ENCODE measurements at regions not wholly inside any gene's neighbourhood (a gene's known extent, or its start where the extent isn't known, plus 50 kb on each side); places are given as distances from the start of the nearest gene placed in this dataset.
"Not testable (repeated sequence)": the region's sequence is repeated elsewhere in the genome, so short reads cannot be mapped to it uniquely, and the experiment has no call there.

GRCh38 chr9:85359161-85359560 lies 382.6 kb downstream of the AGTPBP1 start:
- Histone ChIP-seq H2AFZ (ENCODE audit: low read depth, low read length) (no peak overlapping the region), H3K36me3 (ENCODE audit: insufficient read depth, low read length) (no peaks in the 10 kb centered on the region), H3K9me3 (ENCODE audit: low read length) (no peaks in the 10 kb centered on the region), H3K27me3 (ENCODE audit: insufficient read depth, low read length) (no peaks in the 10 kb centered on the region), H3K4me3 (ENCODE audit: low read length) (no peak overlapping the region), H3K4me1 (ENCODE audit: insufficient read depth, low read length) (no peaks in the 10 kb centered on the region)

GRCh38 chr9:85349046-85349445 lies 392.7 kb downstream of the AGTPBP1 start:
- Histone ChIP-seq H3K36me3 (ENCODE audit: insufficient read depth, low read length) (no peaks in the 10 kb centered on the region), H2AFZ (ENCODE audit: low read depth, low read length) (no peak overlapping the region), H3K4me1 (ENCODE audit: insufficient read depth, low read length) (no peaks in the 10 kb centered on the region), H3K27me3 (ENCODE audit: insufficient read depth, low read length) (no peaks in the 10 kb centered on the region), H3K9me3 (ENCODE audit: low read length) (no peaks in the 10 kb centered on the region), H3K4me3 (ENCODE audit: low read length) (no peak overlapping the region)

DNA sequence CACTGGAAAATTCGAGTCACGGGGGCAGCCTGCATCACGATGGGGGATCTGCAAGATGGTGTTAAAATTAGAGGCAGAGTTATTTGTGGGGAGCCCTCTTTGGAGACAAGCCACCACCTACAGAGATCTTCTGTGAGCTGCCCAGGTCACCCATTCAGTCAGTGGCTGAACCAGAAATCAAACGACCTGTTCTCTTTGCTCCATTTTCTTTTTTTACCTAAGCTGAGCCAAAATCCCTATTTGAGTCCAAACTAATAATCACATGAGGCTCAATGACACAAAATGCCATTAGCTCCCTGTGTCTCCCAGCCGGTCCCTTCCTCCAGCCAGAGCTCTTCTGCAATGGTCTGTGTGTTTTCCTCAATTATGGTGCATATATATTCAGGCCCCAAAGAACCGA lies 394.2 kb downstream of the AGTPBP1 start:
- Histone ChIP-seq H2AFZ (ENCODE audit: low read depth, low read length) (no peak overlapping the region), H3K4me1 (ENCODE audit: insufficient read depth, low read length) (no peaks in the 10 kb centered on the region), H3K27me3 (ENCODE audit: insufficient read depth, low read length) (no peaks in the 10 kb centered on the region), H3K4me3 (ENCODE audit: low read length) (no peak overlapping the region), H3K36me3 (ENCODE audit: insufficient read depth, low read length) (no peaks in the 10 kb centered on the region), H3K9me3 (ENCODE audit: low read length) (no peaks in the 10 kb centered on the region)

- Histone ChIP-seq H3K9me3 (ENCODE audit: low read length) (no peaks in the 10 kb centered on the region), H3K27me3 (ENCODE audit: insufficient read depth, low read length) (no peaks in the 10 kb centered on the region), H3K36me3 (ENCODE audit: insufficient read depth, low read length) (no peaks in the 10 kb centered on the region), H3K4me1 (ENCODE audit: insufficient read depth, low read length) (no peaks in the 10 kb centered on the region), H2AFZ (ENCODE audit: low read depth, low read length) (no peak overlapping the region), H3K4me3 (ENCODE audit: low read length) (no peak overlapping the region)
Measured at GRCh38 chr9:85344901-85345300, 396.9 kb downstream of the AGTPBP1 start.

- no peaks in the 10 kb centered on the region for H3K9me3 ChIP-seq (ENCODE audit: low read length)
- H3K4me1 ChIP-seq (ENCODE audit: insufficient read depth, low read length): no peaks in the 10 kb centered on the region
- H3K4me3 ChIP-seq (ENCODE audit: low read length): no peak overlapping the region
- H3K27me3 ChIP-seq (ENCODE audit: insufficient read depth, low read length): no peaks in the 10 kb centered on the region
- no peaks in the 10 kb centered on the region for H3K36me3 ChIP-seq (ENCODE audit: insufficient read depth, low read length)
- H2AFZ ChIP-seq (ENCODE audit: low read depth, low read length): no peak overlapping the region
Measured at GRCh38 chr9:85339338-85339737, 402.4 kb downstream of the AGTPBP1 start.

GRCh38 chr9:85334228-85334627 lies 407.5 kb downstream of the AGTPBP1 start:
- H3K9me3 ChIP-seq (ENCODE audit: low read length): no peaks in the 10 kb centered on the region
- H3K4me1 ChIP-seq (ENCODE audit: insufficient read depth, low read length): no peaks in the 10 kb centered on the region
- H3K4me3 ChIP-seq (ENCODE audit: low read length): no peak overlapping the region
- H2AFZ ChIP-seq (ENCODE audit: low read depth, low read length): no peak overlapping the region
- H3K36me3 ChIP-seq (ENCODE audit: insufficient read depth, low read length): no peaks in the 10 kb centered on the region
- H3K27me3 ChIP-seq (ENCODE audit: insufficient read depth, low read length): peaks cover 3% of the 10 kb centered on the region

GRCh38 chr9:85332487-85332886 lies 409.3 kb downstream of the AGTPBP1 start:
- Histone ChIP-seq H3K4me3 (ENCODE audit: low read length) (no peak overlapping the region), H3K27me3 (ENCODE audit: insufficient read depth, low read length) (peaks cover 3% of the 10 kb centered on the region)

GRCh38 chr9:85331626-85332025 lies 410.1 kb downstream of the AGTPBP1 start:
- Histone ChIP-seq H3K4me1 (ENCODE audit: insufficient read depth, low read length) (no peaks in the 10 kb centered on the region), H3K4me3 (ENCODE audit: low read length) (no peak overlapping the region), H3K36me3 (ENCODE audit: insufficient read depth, low read length) (no peaks in the 10 kb centered on the region), H2AFZ (ENCODE audit: low read depth, low read length) (no peak overlapping the region), H3K27me3 (ENCODE audit: insufficient read depth, low read length) (peaks cover 3% of the 10 kb centered on the region), H3K9me3 (ENCODE audit: low read length) (no peaks in the 10 kb centered on the region)

More at GRCh38 chr9:85332487-85332886, 409.3 kb downstream of the AGTPBP1 start:
- Histone ChIP-seq H3K9me3 (ENCODE audit: low read length) (no peaks in the 10 kb centered on the region), H3K36me3 (ENCODE audit: insufficient read depth, low read length) (no peaks in the 10 kb centered on the region), H3K4me1 (ENCODE audit: insufficient read depth, low read length) (no peaks in the 10 kb centered on the region), H2AFZ (ENCODE audit: low read depth, low read length) (no peak overlapping the region)

- Histone ChIP-seq H3K27me3 (ENCODE audit: insufficient read depth, low read length) (no peaks in the 10 kb centered on the region), H3K4me3 (ENCODE audit: low read length) (no peak overlapping the region), H3K4me1 (ENCODE audit: insufficient read depth, low read length) (peaks cover 2% of the 10 kb centered on the region), H2AFZ (ENCODE audit: low read depth, low read length) (no peak overlapping the region), H3K36me3 (ENCODE audit: insufficient read depth, low read length) (no peaks in the 10 kb centered on the region), H3K9me3 (ENCODE audit: low read length) (no peaks in the 10 kb centered on the region)
Measured at GRCh38 chr9:85322592-85322991, 419.2 kb downstream of the AGTPBP1 start.

DNA sequence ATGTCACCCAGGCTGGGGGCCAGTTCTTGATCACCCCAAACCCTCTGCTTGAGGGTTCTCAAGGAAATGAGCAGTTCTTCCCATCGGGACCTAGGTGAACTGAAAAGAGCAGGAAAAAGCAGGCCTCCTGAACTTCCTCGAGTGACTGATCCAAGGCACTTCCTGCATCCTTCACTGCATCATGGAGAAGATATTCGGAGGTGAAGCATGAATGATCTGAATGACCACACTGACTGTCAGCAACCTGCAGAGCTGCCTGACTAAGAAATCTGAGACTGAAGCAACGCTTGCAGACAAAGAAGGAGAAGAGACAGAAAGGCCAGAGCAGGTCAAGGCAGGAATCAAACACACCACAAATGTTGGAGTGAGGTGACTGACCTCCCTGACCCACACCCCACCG lies 420.2 kb downstream of the AGTPBP1 start:
- no peaks in the 10 kb centered on the region for H3K27me3 ChIP-seq (ENCODE audit: insufficient read depth, low read length)
- no peaks in the 10 kb centered on the region for H3K9me3 ChIP-seq (ENCODE audit: low read length)
- no peaks in the 10 kb centered on the region for H3K36me3 ChIP-seq (ENCODE audit: insufficient read depth, low read length)
- no peak overlapping the region for H2AFZ ChIP-seq (ENCODE audit: low read depth, low read length)
- H3K4me3 ChIP-seq (ENCODE audit: low read length): no peak overlapping the region
- H3K4me1 ChIP-seq (ENCODE audit: insufficient read depth, low read length): peaks cover 2% of the 10 kb centered on the region

DNA sequence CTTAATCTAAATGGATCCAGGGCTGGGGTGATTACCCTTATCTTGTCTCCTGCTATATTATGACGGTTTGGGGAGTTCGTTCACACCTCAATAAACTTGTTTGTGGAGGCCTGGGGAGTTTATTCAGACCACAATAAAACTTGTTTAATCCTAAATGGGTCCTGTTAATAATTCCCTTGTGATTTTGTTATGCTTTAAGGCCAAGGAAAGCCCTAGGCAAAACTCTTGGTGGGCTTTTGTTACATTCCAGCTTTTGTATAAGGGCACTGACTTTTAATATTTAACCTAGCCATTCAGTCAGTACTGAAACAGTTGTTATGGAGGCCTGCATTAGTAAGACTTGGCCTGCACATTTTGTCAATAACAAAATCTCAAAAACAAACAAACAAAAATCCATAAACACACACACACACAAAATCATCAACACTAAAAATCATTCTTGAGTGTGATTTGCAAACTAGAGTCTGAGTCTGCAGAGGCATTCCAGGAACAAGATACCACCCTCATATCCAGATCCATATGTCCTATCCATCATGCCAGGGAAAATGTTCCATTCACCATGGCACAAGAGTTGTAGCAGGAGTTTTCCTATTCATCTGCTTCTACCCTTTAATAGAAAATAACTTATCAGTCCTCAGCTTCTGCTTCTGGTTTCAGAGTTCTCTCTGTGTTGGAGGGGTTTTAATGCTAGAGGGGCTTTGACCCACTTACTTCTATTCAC lies 421.7 kb downstream of the AGTPBP1 start:
- Histone ChIP-seq H3K36me3 (ENCODE audit: insufficient read depth, low read length) (no peaks in the 10 kb centered on the region), H3K4me3 (ENCODE audit: low read length) (no peak overlapping the region), H3K9me3 (ENCODE audit: low read length) (no peaks in the 10 kb centered on the region), H3K4me1 (ENCODE audit: insufficient read depth, low read length) (peaks cover 2% of the 10 kb centered on the region), H3K27me3 (ENCODE audit: insufficient read depth, low read length) (no peaks in the 10 kb centered on the region), H2AFZ (ENCODE audit: low read depth, low read length) (no peak overlapping the region)

DNA sequence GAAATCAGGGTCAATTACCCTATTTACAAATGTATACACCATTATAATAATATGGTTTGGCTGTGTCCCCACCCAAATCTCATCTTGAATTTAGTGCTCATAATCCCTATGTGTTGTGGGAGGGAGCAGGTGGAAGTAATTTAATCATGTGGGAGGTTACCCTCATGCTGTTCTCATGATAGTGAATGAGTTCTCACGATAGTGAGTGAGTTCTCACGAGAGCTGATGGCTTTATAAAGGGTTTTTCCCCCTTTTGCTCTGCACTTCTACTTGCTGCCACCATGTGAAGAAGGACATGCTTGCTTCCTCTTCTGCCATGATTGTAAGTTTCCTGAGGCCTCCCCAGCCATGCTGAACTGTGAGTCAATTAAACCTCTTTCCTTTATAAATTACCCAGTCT lies 426.2 kb downstream of the AGTPBP1 start:
- H3K9me3 ChIP-seq (ENCODE audit: low read length); H3K36me3 ChIP-seq (ENCODE audit: insufficient read depth, low read length); H3K4me3 ChIP-seq (ENCODE audit: low read length); H2AFZ ChIP-seq (ENCODE audit: low read depth, low read length); H3K27me3 ChIP-seq (ENCODE audit: insufficient read depth, low read length); H3K4me1 ChIP-seq (ENCODE audit: insufficient read depth, low read length): not testable (repeated sequence)

DNA sequence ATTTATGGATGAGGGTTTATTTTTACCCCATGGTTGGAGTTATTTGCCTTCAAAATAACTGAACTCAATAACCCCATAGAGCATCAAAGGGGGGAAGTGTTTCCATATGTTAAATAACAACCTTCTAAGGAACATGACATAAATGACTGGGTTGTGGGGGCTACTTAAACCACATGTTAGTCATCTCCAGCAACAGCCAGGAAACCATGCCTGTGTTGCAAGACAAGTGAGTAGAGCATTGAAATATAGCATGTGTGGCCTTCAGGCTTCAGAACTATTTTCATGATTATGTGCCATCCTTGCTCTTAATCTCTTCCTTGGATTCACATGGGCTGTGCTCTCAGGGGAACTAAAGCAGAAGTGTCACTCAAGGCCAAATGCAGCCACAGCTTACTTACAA lies 431.2 kb downstream of the AGTPBP1 start:
- H3K4me3 ChIP-seq (ENCODE audit: low read length): no peak overlapping the region
- no peaks in the 10 kb centered on the region for H3K9me3 ChIP-seq (ENCODE audit: low read length)
- H2AFZ ChIP-seq (ENCODE audit: low read depth, low read length): no peak overlapping the region
- H3K4me1 ChIP-seq (ENCODE audit: insufficient read depth, low read length): no peaks in the 10 kb centered on the region
- H3K36me3 ChIP-seq (ENCODE audit: insufficient read depth, low read length): no peaks in the 10 kb centered on the region
- H3K27me3 ChIP-seq (ENCODE audit: insufficient read depth, low read length): no peaks in the 10 kb centered on the region

GRCh38 chr9:85303757-85304134 lies 438.0 kb downstream of the AGTPBP1 start:
- H3K4me3 ChIP-seq (ENCODE audit: low read length): no peak overlapping the region
- no peaks in the 10 kb centered on the region for H3K27me3 ChIP-seq (ENCODE audit: insufficient read depth, low read length)
- H2AFZ ChIP-seq (ENCODE audit: low read depth, low read length): no peak overlapping the region
- peaks cover 32% of the 10 kb centered on the region for H3K4me1 ChIP-seq (ENCODE audit: insufficient read depth, low read length)
- H3K9me3 ChIP-seq (ENCODE audit: low read length): peaks cover 2% of the 10 kb centered on the region
- no peaks in the 10 kb centered on the region for H3K36me3 ChIP-seq (ENCODE audit: insufficient read depth, low read length)

All from neuron (in vitro differentiated cells).